T-cell (primary cell): ENCODE measurements at regions not wholly inside any gene's neighbourhood (a gene's known extent, or its start where the extent isn't known, plus 50 kb on each side); places are given as distances from the start of the nearest gene placed in this dataset.

ENCODE experiments used
- ATAC-seq, 4 experiments: fragments of 200-7000 bp in 3 of 4; fragments of 150-1000 bp in 1 of 4; cut with Tn5 transposase; replicated peaks in 1 of 4; 1 replicate in 3 of 4; 2 replicates in 1 of 4; pipeline ENCODE4 v1.10.0; 2021; ENCODE audit warnings: moderate library complexity in 3 of 4, mild to moderate bottlenecking in 2 of 4, moderate number of reproducible peaks in 1 of 4
- CTCF ChIA-PET, 2 donors: fragments of 300-600 bp; sonication (Branson Sonifier 250); formaldehyde crosslinking; loops; one replicate each; lab custom pipeline; 2022; ENCODE audit warnings: antibody characterized with exemption in 2 of 2; lab: Charles Lee
- POLR2A ChIA-PET, 2 donors: fragments of 300-600 bp; sonication (Branson Sonifier 250); formaldehyde crosslinking; loops; one replicate each; lab custom pipeline; 2022; ENCODE audit warnings: antibody characterized with exemption in 2 of 2; lab: Charles Lee
- DNase-seq, 35 experiments: peaks; one replicate each; pipeline versions ENCODE4 v3.0.0 to v3.0.0-alpha.2; 2013 to 2023
- H3K27ac ChIP-seq: one replicate; pipeline ENCODE4 v1.5.1; 2013; ENCODE audit warnings: low read length
- H3K27me3 ChIP-seq, 2 experiments: replicated peaks in 1 of 2; 1 replicate in 1 of 2; 2 replicates in 1 of 2; pipeline versions ENCODE4 v1.6.1 to v1.7.0; 2013; ENCODE audit warnings: low read length in 1 of 2, mixed read lengths in 1 of 2; ENCODE audit not compliant: control insufficient read depth in 2 of 2, insufficient read depth in 2 of 2; ENCODE audit errors: extremely low read depth in 1 of 2
- H3K36me3 ChIP-seq, 2 donors: 1 replicate in 1 of 2; 2 replicates in 1 of 2; pipeline versions ENCODE4 v1.6.1 to v1.7.0; 2013; ENCODE audit warnings: low read length in 1 of 2; ENCODE audit not compliant: control insufficient read depth in 2 of 2, insufficient read depth in 1 of 2; ENCODE audit errors: extremely low read depth in 1 of 2
- H3K4me1 ChIP-seq, 2 experiments: 1 replicate in 1 of 2; 2 replicates in 1 of 2; pipeline versions ENCODE4 v1.6.1 to v1.7.0; 2013; ENCODE audit warnings: low read length in 2 of 2, mixed read lengths in 1 of 2; ENCODE audit not compliant: insufficient read depth in 2 of 2, control insufficient read depth in 1 of 2; ENCODE audit errors: extremely low read depth in 1 of 2
- H3K4me3 ChIP-seq, 2 donors: 1 replicate in 1 of 2; 2 replicates in 1 of 2; pipeline versions ENCODE4 v1.5.1 to v1.7.0; 2013; ENCODE audit warnings: mild to moderate bottlenecking in 2 of 2, low read length in 1 of 2, moderate library complexity in 1 of 2; ENCODE audit not compliant: control insufficient read depth in 1 of 2; ENCODE audit errors: extremely low read depth in 1 of 2
- H3K9me3 ChIP-seq: 2 replicates; pipeline ENCODE4 v1.7.0; 2013
- H3K27ac Mint-ChIP-seq, 2 donors: one replicate each; pipeline ENCODE4 v1.8.0; 2020 to 2021; ENCODE audit warnings: mild to moderate bottlenecking in 2 of 2, mixed read lengths in 2 of 2
- H3K27me3 Mint-ChIP-seq, 2 donors: one replicate each; pipeline ENCODE4 v1.8.0; 2021 to 2022; ENCODE audit warnings: mixed read lengths in 2 of 2
- H3K36me3 Mint-ChIP-seq: one replicate; pipeline ENCODE4 v1.8.0; 2021; ENCODE audit warnings: mixed read lengths
- H3K4me1 Mint-ChIP-seq, 3 donors: one replicate each; pipeline ENCODE4 v1.8.0; 2020 to 2022; ENCODE audit warnings: mixed read lengths in 3 of 3, mild to moderate bottlenecking in 1 of 3
- H3K4me3 Mint-ChIP-seq, 3 donors: one replicate each; pipeline ENCODE4 v1.8.0; 2020 to 2022; ENCODE audit warnings: mild to moderate bottlenecking in 3 of 3, mixed read lengths in 3 of 3, moderate library complexity in 3 of 3
- H3K9me3 Mint-ChIP-seq, 3 donors: one replicate each; pipeline ENCODE4 v1.8.0; 2020 to 2022; ENCODE audit warnings: mixed read lengths in 3 of 3
- WGBS: methylation state at CpG from one replicate; pipeline ENCODE4 v1.1.5; 2013; ENCODE audit warnings: missing lambda C conversion rate; ENCODE audit not compliant: insufficient coverage; 5-methylcytosine and 5-hydroxymethylcytosine counted together

- Histone ChIP-seq H3K9me3 (no peaks in the 10 kb centered on the region), H3K27me3 (no peaks in the 10 kb centered on the region), H3K4me3 (no peak overlapping the region), H3K4me1 (no peaks in the 10 kb centered on the region), H3K36me3 (no peaks in the 10 kb centered on the region), H3K27ac (no peak overlapping the region)
- no peaks in the 10 kb centered on the region for H3K4me1 Mint-ChIP-seq
- H3K36me3 Mint-ChIP-seq: no peaks in the 10 kb centered on the region
- 80% methylated on average over 2 of the region's 5 CpGs for WGBS
- ATAC-seq: no peak
- H3K9me3 Mint-ChIP-seq: peaks cover 0 to 8% (median 3%) of the 10 kb centered on the region in 3 donors
- ChIA-PET POLR2A (no interaction called here), CTCF (interaction anchor here in 1 of 2 donors (0.7 kb wide), 2 partner anchors 13 to 1160 kb away, joined by 3 to 4 read pairs; no protein-coding TSS in a partner anchor)
- no peak overlapping the region for H3K27ac Mint-ChIP-seq
- H3K4me3 Mint-ChIP-seq: no peak overlapping the region
- no peak for DNase-seq
- peaks cover 0 to 4% of the 10 kb centered on the region in 2 donors for H3K27me3 Mint-ChIP-seq
Observed at GRCh38 chr12:28794211-28794610, 354.9 kb upstream of the FAR2 start.

GRCh38 chr12:28794786-28795185, 354.3 kb upstream of the FAR2 start:
- Mint-ChIP-seq H3K36me3 (no peaks in the 10 kb centered on the region), H3K4me1 (no peaks in the 10 kb centered on the region), H3K27ac (no peak overlapping the region), H3K27me3 (peaks cover 0 to 4% of the 10 kb centered on the region in 2 donors), H3K9me3 (peaks cover 0 to 8% (median 3%) of the 10 kb centered on the region in 3 donors), H3K4me3 (no peak overlapping the region)
- H3K27me3 ChIP-seq: no peaks in the 10 kb centered on the region
- ChIA-PET CTCF (interaction anchor here in 1 of 2 donors (0.7 kb wide), 1 partner anchor 13 kb away, joined by 4 read pairs; no protein-coding TSS in a partner anchor), POLR2A (no interaction called here)
- H3K4me1 ChIP-seq: no peaks in the 10 kb centered on the region
- H3K36me3 ChIP-seq: no peaks in the 10 kb centered on the region
- no peak overlapping the region for H3K27ac ChIP-seq
- DNase-seq: no peak
- H3K9me3 ChIP-seq: no peaks in the 10 kb centered on the region
- H3K4me3 ChIP-seq: no peak overlapping the region
- no peak for ATAC-seq
- WGBS: 88% methylated on average over 4 of the region's 4 CpGs

- peaks cover 0 to 4% of the 10 kb centered on the region in 2 donors for H3K27me3 Mint-ChIP-seq
- Histone ChIP-seq H3K9me3 (no peaks in the 10 kb centered on the region), H3K27ac (no peak overlapping the region), H3K4me1 (no peaks in the 10 kb centered on the region), H3K36me3 (no peaks in the 10 kb centered on the region), H3K4me3 (no peak overlapping the region), H3K27me3 (no peaks in the 10 kb centered on the region)
- ChIA-PET CTCF (no interaction called here), POLR2A (no interaction called here)
- WGBS: no CpG with 5 or more reads among the region's 1 CpG
- H3K27ac Mint-ChIP-seq: no peak overlapping the region
- DNase-seq: no peak
- no peak overlapping the region for H3K4me3 Mint-ChIP-seq
- no peaks in the 10 kb centered on the region for H3K36me3 Mint-ChIP-seq
- ATAC-seq: no peak
- no peaks in the 10 kb centered on the region for H3K4me1 Mint-ChIP-seq
- peaks cover 0 to 8% (median 3%) of the 10 kb centered on the region in 3 donors for H3K9me3 Mint-ChIP-seq
Observed at GRCh38 chr12:28795311-28795710, 353.8 kb upstream of the FAR2 start.

GRCh38 chr12:28799348-28799747, 349.7 kb upstream of the FAR2 start:
- Histone ChIP-seq H3K4me1 (no peaks in the 10 kb centered on the region), H3K27me3 (no peaks in the 10 kb centered on the region), H3K27ac (no peak overlapping the region), H3K9me3 (no peaks in the 10 kb centered on the region), H3K36me3 (no peaks in the 10 kb centered on the region), H3K4me3 (no peak overlapping the region)
- DNase-seq (no peak), ATAC-seq (no peak)
- Mint-ChIP-seq H3K36me3 (no peaks in the 10 kb centered on the region), H3K27ac (no peak overlapping the region), H3K4me3 (no peak overlapping the region), H3K27me3 (peaks cover 0 to 4% of the 10 kb centered on the region in 2 donors), H3K9me3 (peaks cover 0 to 3% (median 0%) of the 10 kb centered on the region in 3 donors), H3K4me1 (no peaks in the 10 kb centered on the region)
- WGBS: no CpG with 5 or more reads among the region's 1 CpG
- CTCF ChIA-PET: no interaction called here
- POLR2A ChIA-PET: no interaction called here

- Histone ChIP-seq H3K27ac (no peak overlapping the region), H3K9me3 (no peaks in the 10 kb centered on the region), H3K36me3 (no peaks in the 10 kb centered on the region), H3K4me3 (no peak overlapping the region), H3K27me3 (no peaks in the 10 kb centered on the region), H3K4me1 (no peaks in the 10 kb centered on the region)
- H3K4me1 Mint-ChIP-seq: no peaks in the 10 kb centered on the region
- DNase-seq: no peak
- ChIA-PET POLR2A (no interaction called here), CTCF (no interaction called here)
- WGBS: no CpG with 5 or more reads among the region's 1 CpG
- H3K9me3 Mint-ChIP-seq: peaks cover 0 to 3% (median 0%) of the 10 kb centered on the region in 3 donors
- H3K27me3 Mint-ChIP-seq: peaks cover 0 to 4% of the 10 kb centered on the region in 2 donors
- no peak overlapping the region for H3K4me3 Mint-ChIP-seq
- H3K27ac Mint-ChIP-seq: no peak overlapping the region
- no peak for ATAC-seq
- H3K36me3 Mint-ChIP-seq: no peaks in the 10 kb centered on the region
Observed at GRCh38 chr12:28800129-28800528, 348.9 kb upstream of the FAR2 start.

- no peaks in the 10 kb centered on the region for H3K27me3 ChIP-seq
- DNase-seq: no peak
- H3K4me1 ChIP-seq: no peaks in the 10 kb centered on the region
- H3K36me3 ChIP-seq: no peaks in the 10 kb centered on the region
- H3K4me3 ChIP-seq: no peak overlapping the region
- H3K4me3 Mint-ChIP-seq: no peak overlapping the region
- H3K4me1 Mint-ChIP-seq: no peaks in the 10 kb centered on the region
- no peaks in the 10 kb centered on the region for H3K36me3 Mint-ChIP-seq
- ChIA-PET POLR2A (no interaction called here), CTCF (no interaction called here)
- no peak overlapping the region for H3K27ac Mint-ChIP-seq
- no peak for ATAC-seq
- no peaks in the 10 kb centered on the region for H3K9me3 Mint-ChIP-seq
- H3K27ac ChIP-seq: no peak overlapping the region
- no CpG with 5 or more reads among the region's 5 CpGs for WGBS
- H3K9me3 ChIP-seq: no peaks in the 10 kb centered on the region
- peaks cover 0 to 5% of the 10 kb centered on the region in 2 donors for H3K27me3 Mint-ChIP-seq
Observed at GRCh38 chr12:28802706-28803438, 346.2 kb upstream of the FAR2 start.
